NCI-H526 (cell line): ENCODE measurements at regions not wholly inside any gene's neighbourhood (a gene's known extent, or its start where the extent isn't known, plus 50 kb on each side); places are given as distances from the start of the nearest gene placed in this dataset.

ENCODE experiments used
- DNase-seq, 2 experiments: peaks; one replicate each; lab custom pipeline; 2025; lab: John Stamatoyannopoulos, UW

GRCh38 chr3:30553641-30554316 lies 52.6 kb upstream of the TGFBR2 start:
- DNase-seq = no peak

GRCh38 chr3:30554317-30554690 lies 52.1 kb upstream of the TGFBR2 start:
- DNase-seq = no peak

GRCh38 chr3:30555968-30556367 lies 50.4 kb upstream of the TGFBR2 start:
- DNase-seq = no peak
